Cardiac fibroblast (primary cell): ENCODE measurements at regions not wholly inside any gene's neighbourhood (a gene's known extent, or its start where the extent isn't known, plus 50 kb on each side); places are given as distances from the start of the nearest gene placed in this dataset.

Experiments used
- DNase-seq, 2 donors: peaks; one replicate each; pipeline versions ENCODE4 v3.0.0 to v3.0.0-alpha.2; 2010; ENCODE audit warnings: low read depth in 2 of 2
- H3K4me3 ChIP-seq, 2 donors: replicated peaks in 1 of 2; 1 replicate in 1 of 2; 2 replicates in 1 of 2; pipeline ENCODE4 v1.5.1; 2011; ENCODE audit warnings: low read depth in 2 of 2, low read length in 2 of 2, mild to moderate bottlenecking in 2 of 2, moderate library complexity in 1 of 2
- CTCF ChIP-seq: IDR thresholded peaks from one replicate; pipeline ENCODE4 v1.5.1; 2011; ENCODE audit warnings: low read depth, mild to moderate bottlenecking, low read length, inconsistent platforms

- no peak for TF ChIP-seq CTCF
- H3K4me3 ChIP-seq, result no peak overlapping the region
- no peak for DNase-seq
These were observed 292.2 kb downstream of the PYDC2 start for GRCh38 chr3:191753196-191753595.

- TF ChIP-seq CTCF, result no peak
- no peak overlapping the region for H3K4me3 ChIP-seq
- DNase-seq, result no peak
These were observed 300.9 kb downstream of the PYDC2 start for GRCh38 chr3:191761906-191762305.

- no peak overlapping the region for H3K4me3 ChIP-seq
- DNase-seq, result peak; percentile 67 to 80
- no peak for TF ChIP-seq CTCF
These were observed 301.5 kb downstream of the PYDC2 start for GRCh38 chr3:191762323-191762960.

DNA sequence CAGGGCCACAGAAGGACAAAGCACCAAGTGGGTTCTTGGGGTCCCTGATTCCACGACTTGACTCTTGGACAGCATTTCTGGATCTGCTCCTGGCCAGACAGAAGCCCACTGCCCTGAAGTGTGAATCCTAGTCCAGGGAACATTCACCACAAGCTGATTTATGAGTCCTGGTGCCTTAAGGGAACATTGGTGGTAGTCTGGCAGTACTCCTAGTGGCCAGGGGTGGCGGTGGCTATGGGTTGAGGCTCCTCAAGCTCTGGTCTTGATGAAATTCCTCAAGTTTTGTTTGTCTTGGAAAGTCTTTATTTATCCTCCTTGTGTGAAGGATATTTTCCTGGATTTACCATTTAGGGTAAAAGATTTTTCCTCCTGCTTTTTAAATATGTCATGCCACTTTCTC, 307.5 kb downstream of the PYDC2 start:
- DNase-seq, result no peak
- no peak for TF ChIP-seq CTCF
- H3K4me3 ChIP-seq, result no peak overlapping the region

DNA sequence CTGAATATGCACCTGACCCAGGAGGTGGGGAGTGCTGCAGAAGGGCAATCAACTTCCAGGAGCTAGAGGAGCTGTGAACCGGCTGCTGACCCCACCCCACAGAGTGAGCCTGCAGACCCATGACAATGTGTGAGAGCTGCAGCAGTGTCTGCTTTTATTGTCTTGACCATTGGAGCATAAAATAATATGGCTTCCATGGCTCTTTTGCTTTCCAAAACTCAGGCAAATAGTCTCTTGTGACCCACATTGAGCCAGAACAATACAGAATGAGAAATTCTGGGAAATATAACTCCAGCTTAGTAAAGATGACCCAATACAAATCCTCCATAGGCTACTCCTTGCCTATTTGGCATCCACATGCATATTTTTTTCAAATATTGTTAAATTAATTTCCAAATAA, 309.6 kb downstream of the PYDC2 start:
- H3K4me3 ChIP-seq, result no peak overlapping the region
- DNase-seq, result no peak
- TF ChIP-seq CTCF, result no peak

DNA sequence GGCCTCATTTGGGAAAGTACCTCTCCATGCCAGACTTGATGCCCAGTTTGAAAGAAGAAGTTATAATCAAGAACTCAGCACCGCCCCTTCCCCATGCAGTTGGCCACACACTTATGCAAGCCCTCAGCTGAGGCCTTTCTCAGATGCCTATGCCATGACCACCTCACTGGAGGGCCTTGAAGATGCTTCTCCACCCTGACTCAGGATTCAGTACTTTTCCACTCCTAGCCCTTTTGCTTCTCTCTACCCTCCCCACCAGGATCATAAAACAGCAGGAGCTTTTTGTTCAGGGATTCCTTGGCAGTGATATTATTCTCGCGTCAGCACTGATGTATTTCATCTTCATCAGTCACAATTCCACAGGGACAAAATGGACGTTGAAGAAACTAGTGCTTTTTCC, 313.5 kb downstream of the PYDC2 start:
- DNase-seq, result peak; percentile 0 to 41
- no peak overlapping the region for H3K4me3 ChIP-seq
- no peak for TF ChIP-seq CTCF
